Suppressor macrophage (primary cell): ENCODE measurements at regions not wholly inside any gene's neighbourhood (a gene's known extent, or its start where the extent isn't known, plus 50 kb on each side); places are given as distances from the start of the nearest gene placed in this dataset.

Experiments
- DNase-seq, 4 experiments: peaks; one replicate each; pipeline ENCODE4 v3.0.0-alpha.2; 2020 to 2022

- DNase-seq = no peak
These were observed 230.0 kb upstream of the GYPC start for GRCh38 chr2:126425943-126426342.

- no peak for DNase-seq
These were observed 226.9 kb upstream of the GYPC start for GRCh38 chr2:126429103-126429502.

GRCh38 chr2:126431136-126431535 lies 224.8 kb upstream of the GYPC start:
- no peak for DNase-seq

- no peak for DNase-seq
These were observed 219.5 kb upstream of the GYPC start for GRCh38 chr2:126436411-126436810.

GRCh38 chr2:126437016-126437415 lies 218.9 kb upstream of the GYPC start:
- DNase-seq = no peak

- peak in 1 of 4 experiments; percentile 20 for DNase-seq
These were observed 211.4 kb upstream of the GYPC start for GRCh38 chr2:126444512-126444911.

- DNase-seq = no peak
These were observed 209.8 kb upstream of the GYPC start for GRCh38 chr2:126446106-126446695.

- DNase-seq = no peak
These were observed 207.3 kb upstream of the GYPC start for GRCh38 chr2:126448611-126449010.

GRCh38 chr2:126449677-126450076 lies 206.3 kb upstream of the GYPC start:
- peak in 1 of 4 experiments; percentile 11 for DNase-seq

- DNase-seq = no peak
These were observed 191.9 kb upstream of the GYPC start for GRCh38 chr2:126463892-126464674.

- DNase-seq = no peak
These were observed 188.4 kb upstream of the GYPC start for GRCh38 chr2:126467367-126468054.

- no peak for DNase-seq
These were observed 180.9 kb upstream of the GYPC start for GRCh38 chr2:126475031-126475430.

GRCh38 chr2:126476691-126477090 lies 179.3 kb upstream of the GYPC start:
- no peak for DNase-seq

- DNase-seq = no peak
These were observed 175.9 kb upstream of the GYPC start for GRCh38 chr2:126480033-126480432.

GRCh38 chr2:126482582-126483464 lies 173.1 kb upstream of the GYPC start:
- DNase-seq = no peak

GRCh38 chr2:126494593-126494992 lies 161.4 kb upstream of the GYPC start:
- no peak for DNase-seq

- no peak for DNase-seq
These were observed 160.8 kb upstream of the GYPC start for GRCh38 chr2:126495189-126495588.

- no peak for DNase-seq
These were observed 159.5 kb upstream of the GYPC start for GRCh38 chr2:126496493-126496892.

GRCh38 chr2:126503476-126503875 lies 152.5 kb upstream of the GYPC start:
- no peak for DNase-seq

GRCh38 chr2:126504949-126505348 lies 151.0 kb upstream of the GYPC start:
- DNase-seq = no peak

- no peak for DNase-seq
These were observed 149.2 kb upstream of the GYPC start for GRCh38 chr2:126506786-126507185.

- DNase-seq = no peak
These were observed 148.5 kb upstream of the GYPC start for GRCh38 chr2:126507425-126507911.

GRCh38 chr2:126510356-126510755 lies 145.6 kb upstream of the GYPC start:
- no peak for DNase-seq
